Testis (tissue), 2 donors: ENCODE measurements at regions not wholly inside any gene's neighbourhood (a gene's known extent, or its start where the extent isn't known, plus 50 kb on each side); places are given as distances from the start of the nearest gene placed in this dataset.

Experiments used
- POLR2A ChIP-seq: fragments of 450-650 bp; IDR thresholded peaks from one replicate; pipeline ENCODE4 v1.6.1; 2017; ENCODE audit warnings: antibody characterized with exemption, mild to moderate bottlenecking, moderate library complexity
- TF ChIP-seq, protein P1 (sequence below), 3 experiments: fragments of 450-650 bp in 2 of 3; fragments of 200-600 bp in 1 of 3; sonication (generic) in 1 of 3; IDR thresholded peaks; one replicate each; pipeline ENCODE4 v1.5.1; 2016 to 2019; ENCODE audit warnings: antibody characterized with exemption in 3 of 3, mild to moderate bottlenecking in 2 of 3, moderate library complexity in 1 of 3

DNA sequence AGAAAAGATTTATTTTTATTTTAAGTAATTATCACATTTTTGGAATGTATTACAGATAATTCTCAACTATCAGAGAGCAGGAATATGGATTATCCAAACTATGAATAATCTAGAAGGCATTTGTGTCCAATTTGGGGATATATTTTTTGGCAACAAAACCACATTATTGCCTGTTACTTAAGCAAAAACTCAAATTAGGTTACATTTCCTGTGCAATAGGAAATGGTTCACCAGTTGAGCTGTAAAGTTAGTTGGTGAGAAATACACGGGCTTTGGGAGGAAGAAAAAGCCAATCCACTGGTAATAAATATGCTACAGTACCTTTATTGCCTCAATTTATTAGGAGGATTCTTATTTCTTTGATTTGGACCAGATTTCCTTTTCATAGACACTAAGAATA is 1075.2 kb downstream of the PCDH9 start:
- TF ChIP-seq, protein P1, sequence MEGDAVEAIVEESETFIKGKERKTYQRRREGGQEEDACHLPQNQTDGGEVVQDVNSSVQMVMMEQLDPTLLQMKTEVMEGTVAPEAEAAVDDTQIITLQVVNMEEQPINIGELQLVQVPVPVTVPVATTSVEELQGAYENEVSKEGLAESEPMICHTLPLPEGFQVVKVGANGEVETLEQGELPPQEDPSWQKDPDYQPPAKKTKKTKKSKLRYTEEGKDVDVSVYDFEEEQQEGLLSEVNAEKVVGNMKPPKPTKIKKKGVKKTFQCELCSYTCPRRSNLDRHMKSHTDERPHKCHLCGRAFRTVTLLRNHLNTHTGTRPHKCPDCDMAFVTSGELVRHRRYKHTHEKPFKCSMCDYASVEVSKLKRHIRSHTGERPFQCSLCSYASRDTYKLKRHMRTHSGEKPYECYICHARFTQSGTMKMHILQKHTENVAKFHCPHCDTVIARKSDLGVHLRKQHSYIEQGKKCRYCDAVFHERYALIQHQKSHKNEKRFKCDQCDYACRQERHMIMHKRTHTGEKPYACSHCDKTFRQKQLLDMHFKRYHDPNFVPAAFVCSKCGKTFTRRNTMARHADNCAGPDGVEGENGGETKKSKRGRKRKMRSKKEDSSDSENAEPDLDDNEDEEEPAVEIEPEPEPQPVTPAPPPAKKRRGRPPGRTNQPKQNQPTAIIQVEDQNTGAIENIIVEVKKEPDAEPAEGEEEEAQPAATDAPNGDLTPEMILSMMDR (IDR thresholded peaks at IDR 0.05), result no peak
- no peak for TF ChIP-seq POLR2A
